ENCODE measurements at regions not wholly inside any gene's neighbourhood (a gene's known extent, or its start where the extent isn't known, plus 50 kb on each side); places are given as distances from the start of the nearest gene placed in this dataset.
"Not testable (repeated sequence)": the region's sequence is repeated elsewhere in the genome, so short reads cannot be mapped to it uniquely, and the experiment has no call there.

- DNase-seq (ENCODE audit: low read depth, low spot score), result no peak
- no peak overlapping the region for H3K27ac ChIP-seq
These were observed 60.2 kb downstream of the TFPI2 start for GRCh38 chr7:93830141-93830925.

GRCh38 chr7:93828260-93828659, 62.3 kb downstream of the TFPI2 start:
- DNase-seq (ENCODE audit: low read depth, low spot score), result no peak
- H3K27ac ChIP-seq, result no peak overlapping the region

- no peak for DNase-seq (ENCODE audit: low read depth, low spot score)
- H3K27ac ChIP-seq, result no peak overlapping the region
These were observed 66.9 kb downstream of the TFPI2 start for GRCh38 chr7:93823621-93824020.

GRCh38 chr7:93821463-93821862, 69.1 kb downstream of the TFPI2 start:
- no peak for DNase-seq (ENCODE audit: low read depth, low spot score)
- H3K27ac ChIP-seq, result no peak overlapping the region

- DNase-seq (ENCODE audit: low read depth, low spot score), result no peak
- no peak overlapping the region for H3K27ac ChIP-seq
These were observed 70.9 kb downstream of the TFPI2 start for GRCh38 chr7:93819699-93820098.

GRCh38 chr7:93817526-93817925, 73.0 kb downstream of the TFPI2 start:
- no peak for DNase-seq (ENCODE audit: low read depth, low spot score)

GRCh38 chr7:93817004-93817403, 73.5 kb downstream of the TFPI2 start:
- no peak overlapping the region for H3K27ac ChIP-seq
- DNase-seq (ENCODE audit: low read depth, low spot score), result no peak

More at GRCh38 chr7:93817526-93817925, 73.0 kb downstream of the TFPI2 start:
- no peak overlapping the region for H3K27ac ChIP-seq

- no peak overlapping the region for H3K27ac ChIP-seq
- DNase-seq (ENCODE audit: low read depth, low spot score), result no peak
These were observed 77.0 kb downstream of the TFPI2 start for GRCh38 chr7:93813514-93813913.

- DNase-seq (ENCODE audit: low read depth, low spot score), result no peak
- H3K27ac ChIP-seq, result no peak overlapping the region
These were observed 78.5 kb downstream of the TFPI2 start for GRCh38 chr7:93812061-93812460.

GRCh38 chr7:93811198-93811597, 79.4 kb downstream of the TFPI2 start:
- no peak for DNase-seq (ENCODE audit: low read depth, low spot score)
- no peak overlapping the region for H3K27ac ChIP-seq

GRCh38 chr7:93810561-93810960, 80.0 kb downstream of the TFPI2 start:
- no peak for DNase-seq (ENCODE audit: low read depth, low spot score)
- no peak overlapping the region for H3K27ac ChIP-seq

- H3K27ac ChIP-seq, result no peak overlapping the region
- DNase-seq (ENCODE audit: low read depth, low spot score), result no peak
These were observed 85.8 kb downstream of the TFPI2 start for GRCh38 chr7:93804726-93805125.

GRCh38 chr7:93799750-93800357, 90.7 kb downstream of the TFPI2 start:
- DNase-seq (ENCODE audit: low read depth, low spot score), result no peak

GRCh38 chr7:93793084-93793697, 97.4 kb downstream of the TFPI2 start:
- not testable (repeated sequence) for H3K27ac ChIP-seq; DNase-seq (ENCODE audit: low read depth, low spot score)

More at GRCh38 chr7:93799750-93800357, 90.7 kb downstream of the TFPI2 start:
- H3K27ac ChIP-seq, result no peak overlapping the region

- no peak for DNase-seq (ENCODE audit: low read depth, low spot score)
- H3K27ac ChIP-seq, result no peak overlapping the region
These were observed 111.4 kb downstream of the TFPI2 start for GRCh38 chr7:93779115-93779514.

- DNase-seq (ENCODE audit: low read depth, low spot score), result no peak
- H3K27ac ChIP-seq, result no peak overlapping the region
These were observed 112.2 kb downstream of the TFPI2 start for GRCh38 chr7:93778384-93778783.

- no peak overlapping the region for H3K27ac ChIP-seq
- DNase-seq (ENCODE audit: low read depth, low spot score), result no peak
These were observed 117.1 kb downstream of the TFPI2 start for GRCh38 chr7:93773446-93773845.

GRCh38 chr7:93765475-93765874, 125.1 kb downstream of the TFPI2 start:
- H3K27ac ChIP-seq, result no peak overlapping the region
- DNase-seq (ENCODE audit: low read depth, low spot score), result no peak

- no peak for DNase-seq (ENCODE audit: low read depth, low spot score)
- no peak overlapping the region for H3K27ac ChIP-seq
These were observed 131.9 kb downstream of the TFPI2 start for GRCh38 chr7:93758631-93759030.

- no peak for DNase-seq (ENCODE audit: low read depth, low spot score)
- H3K27ac ChIP-seq, result no peak overlapping the region
These were observed 133.1 kb downstream of the TFPI2 start for GRCh38 chr7:93757426-93757825.

- no peak for DNase-seq (ENCODE audit: low read depth, low spot score)
- no peak overlapping the region for H3K27ac ChIP-seq
These were observed 133.7 kb downstream of the TFPI2 start for GRCh38 chr7:93756890-93757289.

Data from epithelial cell of prostate (primary cell).